ENCODE measurements at regions not wholly inside any gene's neighbourhood (a gene's known extent, or its start where the extent isn't known, plus 50 kb on each side); places are given as distances from the start of the nearest gene placed in this dataset.

DNA sequence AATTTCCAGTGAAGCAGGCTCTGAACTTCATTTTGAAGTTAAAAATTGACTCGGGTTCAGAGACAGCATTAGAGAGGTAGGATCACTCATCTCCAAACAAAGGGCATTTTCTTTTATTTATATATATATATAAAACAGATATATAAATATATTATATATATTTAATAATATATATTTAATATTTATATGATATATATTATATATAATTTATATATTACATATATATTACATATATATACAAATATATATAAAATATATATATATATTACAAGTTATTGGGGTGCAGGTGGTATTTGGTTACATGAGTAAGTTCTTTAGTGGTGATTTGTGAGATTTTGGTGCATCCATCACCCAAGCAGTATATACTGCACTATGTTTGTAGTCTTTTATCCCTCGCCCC, 320.8 kb downstream of the MAP2K6 start:
- no peak overlapping the region for H3K27ac ChIP-seq
- TF ChIP-seq, protein P1, sequence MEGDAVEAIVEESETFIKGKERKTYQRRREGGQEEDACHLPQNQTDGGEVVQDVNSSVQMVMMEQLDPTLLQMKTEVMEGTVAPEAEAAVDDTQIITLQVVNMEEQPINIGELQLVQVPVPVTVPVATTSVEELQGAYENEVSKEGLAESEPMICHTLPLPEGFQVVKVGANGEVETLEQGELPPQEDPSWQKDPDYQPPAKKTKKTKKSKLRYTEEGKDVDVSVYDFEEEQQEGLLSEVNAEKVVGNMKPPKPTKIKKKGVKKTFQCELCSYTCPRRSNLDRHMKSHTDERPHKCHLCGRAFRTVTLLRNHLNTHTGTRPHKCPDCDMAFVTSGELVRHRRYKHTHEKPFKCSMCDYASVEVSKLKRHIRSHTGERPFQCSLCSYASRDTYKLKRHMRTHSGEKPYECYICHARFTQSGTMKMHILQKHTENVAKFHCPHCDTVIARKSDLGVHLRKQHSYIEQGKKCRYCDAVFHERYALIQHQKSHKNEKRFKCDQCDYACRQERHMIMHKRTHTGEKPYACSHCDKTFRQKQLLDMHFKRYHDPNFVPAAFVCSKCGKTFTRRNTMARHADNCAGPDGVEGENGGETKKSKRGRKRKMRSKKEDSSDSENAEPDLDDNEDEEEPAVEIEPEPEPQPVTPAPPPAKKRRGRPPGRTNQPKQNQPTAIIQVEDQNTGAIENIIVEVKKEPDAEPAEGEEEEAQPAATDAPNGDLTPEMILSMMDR (IDR thresholded peaks at IDR 0.05) = no peak
- no peak for DNase-seq
- H3K4me3 ChIP-seq = no peak overlapping the region
- ATAC-seq = no peak
- no peaks in the 10 kb centered on the region for H3K36me3 ChIP-seq
- no peaks in the 10 kb centered on the region for H3K4me1 ChIP-seq
- H3K27me3 ChIP-seq = no peaks in the 10 kb centered on the region
- H3K9me3 ChIP-seq = peaks cover 0 to 3% of the 10 kb centered on the region in 2 donors
- intact Hi-C loops (cut with DNase I) = no loop called here

DNA sequence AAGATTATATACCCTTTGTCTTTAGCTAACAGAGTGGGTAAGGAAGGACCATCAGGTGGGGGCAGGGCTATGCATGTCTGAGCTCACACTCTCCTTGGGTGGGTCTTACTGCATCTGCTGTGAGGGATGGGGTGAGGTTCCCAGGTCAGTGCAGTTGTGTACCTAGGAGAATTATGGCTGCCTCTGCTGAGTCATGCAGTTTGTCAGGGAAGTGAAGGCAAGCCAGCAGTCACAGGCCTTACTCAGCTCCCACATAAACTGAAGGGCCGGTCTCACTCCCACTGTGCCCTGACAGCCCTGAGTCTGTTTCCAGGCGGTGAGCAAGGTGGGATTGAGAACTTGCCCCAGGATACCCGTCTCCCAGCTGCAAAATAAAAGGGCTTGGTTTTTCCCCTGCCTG, 328.6 kb downstream of the MAP2K6 start:
- Histone ChIP-seq H3K4me3 (no peak overlapping the region), H3K27ac (no peak overlapping the region), H3K27me3 (no peaks in the 10 kb centered on the region), H3K36me3 (no peaks in the 10 kb centered on the region), H3K4me1 (no peaks in the 10 kb centered on the region), H3K9me3 (peaks cover 0 to 6% of the 10 kb centered on the region in 2 donors)
- no peak for ATAC-seq
- intact Hi-C loops (cut with DNase I) = no loop called here
- no peak for DNase-seq
- TF ChIP-seq, protein P1 (IDR thresholded peaks at IDR 0.05) = no peak

DNA sequence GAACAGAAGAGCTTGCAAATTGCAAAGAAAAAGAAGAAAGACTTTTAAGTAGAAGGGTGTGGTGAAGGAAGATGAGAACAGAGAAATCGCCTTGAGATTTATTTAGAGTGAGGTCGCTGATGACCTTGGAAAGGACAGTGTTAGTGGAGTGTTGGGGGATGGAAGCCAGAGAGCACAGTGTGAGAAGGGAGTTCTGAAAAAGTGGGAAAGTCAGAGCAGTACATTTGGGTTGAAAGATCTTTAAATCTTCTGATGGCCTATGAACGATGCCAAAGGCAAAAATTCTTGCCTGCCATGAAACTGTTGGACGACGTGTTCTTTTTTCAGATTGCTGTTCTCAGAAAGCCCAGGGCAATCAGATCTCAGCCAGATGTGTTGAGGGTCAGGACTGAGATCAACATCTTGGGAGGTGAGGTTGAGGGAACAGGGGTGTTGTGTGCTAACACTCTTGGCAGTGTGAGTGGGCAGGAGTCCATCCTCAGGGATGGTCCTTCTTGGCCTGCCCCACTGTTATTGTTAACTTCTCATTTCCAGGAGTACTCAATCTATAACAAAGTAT, 330.1 kb downstream of the MAP2K6 start:
- DNase-seq (peak in 2 of 4 donors; percentile 10 to 33), ATAC-seq (no peak)
- TF ChIP-seq, protein P1 (IDR thresholded peaks at IDR 0.05) = no peak

DNA sequence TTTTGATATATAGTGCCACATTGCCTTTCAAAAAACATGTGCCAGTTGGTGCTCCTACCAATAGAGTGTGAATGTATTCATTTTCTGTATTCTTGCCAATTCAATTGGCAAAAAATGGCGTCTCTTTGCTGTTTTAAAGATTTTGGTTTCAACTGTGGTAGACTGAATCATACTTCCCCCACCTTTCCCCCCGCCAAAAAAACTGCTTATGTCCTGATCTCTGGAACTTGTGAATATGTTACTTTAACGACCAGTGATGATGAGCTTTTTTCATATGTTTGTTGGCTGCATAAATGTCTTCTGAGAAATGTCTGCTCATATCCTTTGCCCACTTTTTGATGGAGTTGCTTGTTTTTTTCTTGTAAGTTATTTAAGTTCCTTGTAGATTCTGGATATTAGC, 325.1 kb upstream of the KCNJ16 start:
- Histone ChIP-seq H3K27ac (no peak overlapping the region), H3K36me3 (no peaks in the 10 kb centered on the region), H3K4me1 (no peaks in the 10 kb centered on the region), H3K4me3 (no peak overlapping the region), H3K9me3 (peaks cover 0 to 2% of the 10 kb centered on the region in 2 donors), H3K27me3 (no peaks in the 10 kb centered on the region)
- TF ChIP-seq, protein P1 (IDR thresholded peaks at IDR 0.05) = no peak
- ATAC-seq = no peak
- intact Hi-C loops (cut with DNase I) = no loop called here
- DNase-seq = no peak

More for the DNA sequence above, 330.1 kb downstream of the MAP2K6 start:
- Histone ChIP-seq H3K27ac (no peak overlapping the region), H3K4me1 (no peaks in the 10 kb centered on the region), H3K36me3 (no peaks in the 10 kb centered on the region), H3K27me3 (no peaks in the 10 kb centered on the region), H3K9me3 (peaks cover 0 to 6% of the 10 kb centered on the region in 2 donors), H3K4me3 (no peak overlapping the region)
- intact Hi-C loops (cut with DNase I) = no loop called here

DNA sequence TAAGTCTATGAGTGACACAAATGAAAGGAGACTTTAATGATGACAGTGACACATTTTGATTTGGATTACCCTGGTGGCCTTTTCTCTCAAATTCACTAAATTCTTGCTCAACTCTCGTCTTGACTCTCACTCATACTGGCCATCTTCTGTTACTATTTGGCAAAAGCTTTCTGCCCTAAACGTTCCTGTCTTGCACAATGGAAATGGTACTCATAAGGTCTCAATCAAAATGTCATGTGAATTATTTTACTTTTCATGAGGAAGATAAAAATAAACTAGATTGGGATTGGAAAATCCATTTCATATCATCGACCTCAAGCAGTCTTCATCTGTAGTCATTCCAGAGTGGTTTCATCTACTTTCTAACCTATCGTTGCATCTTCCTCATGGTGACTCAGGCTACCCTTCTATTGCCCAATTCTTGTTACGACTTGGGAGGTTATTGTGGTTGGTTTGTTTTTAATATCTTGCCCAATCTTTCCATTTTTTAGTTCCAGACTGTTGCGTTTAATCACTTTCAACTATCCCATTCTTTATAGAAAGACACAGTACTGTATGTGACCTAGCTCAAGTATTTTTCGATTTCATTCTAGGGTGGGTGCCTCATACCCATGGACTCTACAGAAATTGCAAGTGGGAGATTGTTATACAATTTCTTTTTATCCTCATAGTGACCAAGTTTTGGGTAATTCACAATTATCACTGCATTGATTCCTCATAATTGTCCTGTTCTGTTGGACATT, 317.2 kb upstream of the KCNJ16 start:
- DNase-seq (no peak), ATAC-seq (peak; percentile 42)
- Histone ChIP-seq H3K36me3 (no peaks in the 10 kb centered on the region), H3K9me3 (no peaks in the 10 kb centered on the region), H3K4me1 (peaks cover 0 to 13% of the 10 kb centered on the region in 2 donors), H3K4me3 (no peak overlapping the region), H3K27ac (no peak overlapping the region), H3K27me3 (no peaks in the 10 kb centered on the region)
- TF ChIP-seq, protein P1 (IDR thresholded peaks at IDR 0.05) = no peak
- intact Hi-C loops (cut with DNase I) = no loop called here
